GM12864 (cell line): ENCODE measurements at regions not wholly inside any gene's neighbourhood (a gene's known extent, or its start where the extent isn't known, plus 50 kb on each side); places are given as distances from the start of the nearest gene placed in this dataset.

Experiments used
- DNase-seq: peaks from one replicate; pipeline ENCODE4 v3.0.0-alpha.2; 2011; ENCODE audit warnings: low read depth
- H3K4me3 ChIP-seq: 2 replicates; pipeline ENCODE4 v1.5.1; 2011; ENCODE audit warnings: mild to moderate bottlenecking, low read depth, low read length, control low read depth
- TF ChIP-seq, protein P1 (sequence below): IDR thresholded peaks from 2 replicates; pipeline ENCODE4 v1.5.1; 2011; ENCODE audit warnings: low read depth, mild to moderate bottlenecking, moderate library complexity, low read length, control low read depth, inconsistent platforms; ENCODE audit errors: missing control alignments

DNA sequence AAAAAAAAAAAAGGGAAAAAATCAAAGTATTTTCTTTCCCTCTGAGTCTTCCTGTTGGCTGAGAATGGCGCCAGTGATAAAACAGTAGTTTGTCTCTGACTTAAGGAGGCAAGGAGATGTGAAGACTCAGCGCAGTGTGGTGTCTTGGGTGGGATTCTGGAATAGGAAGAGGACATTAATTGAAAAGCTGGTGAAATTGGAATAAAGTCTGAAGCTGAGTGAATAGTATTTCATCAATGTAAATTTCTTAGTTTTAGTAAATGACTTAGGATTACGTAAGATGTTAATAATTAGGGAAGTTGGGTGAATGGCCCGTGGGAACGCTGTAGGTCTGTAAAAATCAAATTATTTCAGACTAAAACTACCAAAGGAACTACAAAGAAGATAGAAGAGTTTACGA lies 122.8 kb upstream of the ZNF217 start:
- H3K4me3 ChIP-seq: no peak overlapping the region
- no peak for DNase-seq
- TF ChIP-seq, protein P1, sequence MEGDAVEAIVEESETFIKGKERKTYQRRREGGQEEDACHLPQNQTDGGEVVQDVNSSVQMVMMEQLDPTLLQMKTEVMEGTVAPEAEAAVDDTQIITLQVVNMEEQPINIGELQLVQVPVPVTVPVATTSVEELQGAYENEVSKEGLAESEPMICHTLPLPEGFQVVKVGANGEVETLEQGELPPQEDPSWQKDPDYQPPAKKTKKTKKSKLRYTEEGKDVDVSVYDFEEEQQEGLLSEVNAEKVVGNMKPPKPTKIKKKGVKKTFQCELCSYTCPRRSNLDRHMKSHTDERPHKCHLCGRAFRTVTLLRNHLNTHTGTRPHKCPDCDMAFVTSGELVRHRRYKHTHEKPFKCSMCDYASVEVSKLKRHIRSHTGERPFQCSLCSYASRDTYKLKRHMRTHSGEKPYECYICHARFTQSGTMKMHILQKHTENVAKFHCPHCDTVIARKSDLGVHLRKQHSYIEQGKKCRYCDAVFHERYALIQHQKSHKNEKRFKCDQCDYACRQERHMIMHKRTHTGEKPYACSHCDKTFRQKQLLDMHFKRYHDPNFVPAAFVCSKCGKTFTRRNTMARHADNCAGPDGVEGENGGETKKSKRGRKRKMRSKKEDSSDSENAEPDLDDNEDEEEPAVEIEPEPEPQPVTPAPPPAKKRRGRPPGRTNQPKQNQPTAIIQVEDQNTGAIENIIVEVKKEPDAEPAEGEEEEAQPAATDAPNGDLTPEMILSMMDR: no peak

DNA sequence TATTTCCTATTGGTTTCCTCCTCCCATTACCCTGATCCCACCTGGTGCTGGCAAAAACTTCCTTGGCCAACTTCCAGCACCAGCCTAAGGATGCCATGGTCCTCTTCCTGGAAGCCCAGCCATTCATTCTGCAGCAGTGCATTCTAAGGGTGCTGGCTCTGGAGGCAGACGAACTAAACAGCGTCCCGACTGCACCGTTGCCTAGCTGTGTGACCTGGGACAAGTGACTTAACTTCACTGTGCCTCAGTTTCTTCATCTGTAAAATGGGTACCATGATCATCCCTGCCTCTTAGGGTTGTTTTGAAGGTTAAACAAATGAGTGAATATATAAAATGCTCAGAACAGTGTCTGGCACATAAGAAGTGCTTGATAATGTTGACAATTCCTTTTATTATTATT lies 120.9 kb upstream of the ZNF217 start:
- H3K4me3 ChIP-seq: no peak overlapping the region
- TF ChIP-seq, protein P1: no peak

DNA sequence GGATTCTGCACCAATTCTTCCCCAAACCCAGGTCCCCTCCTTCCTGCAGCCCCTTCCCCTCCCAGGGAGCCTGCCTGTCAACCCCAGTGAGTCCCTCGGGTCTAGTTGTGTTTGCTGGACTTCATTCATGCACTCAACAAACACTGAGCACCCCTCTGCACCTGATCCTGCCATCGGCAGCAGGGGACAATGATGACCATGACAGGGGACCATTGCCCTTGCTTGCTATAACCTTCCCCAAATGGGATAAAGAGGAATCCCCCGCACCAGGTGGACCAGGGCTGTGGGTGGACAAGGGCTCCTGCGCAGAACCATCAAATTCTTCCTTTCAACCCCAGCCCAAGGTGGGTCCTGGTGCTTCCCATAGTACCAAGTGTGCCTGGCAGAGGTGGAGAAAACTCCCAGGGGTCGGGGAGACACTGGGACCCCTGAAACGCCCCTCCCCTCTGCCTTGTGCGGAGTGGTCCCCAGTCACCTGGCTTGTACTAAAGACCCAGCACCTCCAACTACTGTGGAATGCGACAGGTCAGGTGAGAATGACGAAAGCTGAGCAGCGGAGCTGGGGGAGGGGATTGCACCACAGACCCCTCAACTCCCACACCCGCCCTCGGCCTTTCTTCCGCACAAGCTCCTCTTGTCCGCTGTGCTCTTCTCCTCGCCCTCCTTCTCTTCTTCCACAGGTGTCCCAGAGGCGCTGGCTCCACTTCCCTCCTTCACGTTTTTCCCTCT lies 119.9 kb upstream of the ZNF217 start:
- DNase-seq: no peak
- TF ChIP-seq, protein P1: no peak
- H3K4me3 ChIP-seq: no peak overlapping the region

More for the DNA sequence above, 120.9 kb upstream of the ZNF217 start:
- no peak for DNase-seq

DNA sequence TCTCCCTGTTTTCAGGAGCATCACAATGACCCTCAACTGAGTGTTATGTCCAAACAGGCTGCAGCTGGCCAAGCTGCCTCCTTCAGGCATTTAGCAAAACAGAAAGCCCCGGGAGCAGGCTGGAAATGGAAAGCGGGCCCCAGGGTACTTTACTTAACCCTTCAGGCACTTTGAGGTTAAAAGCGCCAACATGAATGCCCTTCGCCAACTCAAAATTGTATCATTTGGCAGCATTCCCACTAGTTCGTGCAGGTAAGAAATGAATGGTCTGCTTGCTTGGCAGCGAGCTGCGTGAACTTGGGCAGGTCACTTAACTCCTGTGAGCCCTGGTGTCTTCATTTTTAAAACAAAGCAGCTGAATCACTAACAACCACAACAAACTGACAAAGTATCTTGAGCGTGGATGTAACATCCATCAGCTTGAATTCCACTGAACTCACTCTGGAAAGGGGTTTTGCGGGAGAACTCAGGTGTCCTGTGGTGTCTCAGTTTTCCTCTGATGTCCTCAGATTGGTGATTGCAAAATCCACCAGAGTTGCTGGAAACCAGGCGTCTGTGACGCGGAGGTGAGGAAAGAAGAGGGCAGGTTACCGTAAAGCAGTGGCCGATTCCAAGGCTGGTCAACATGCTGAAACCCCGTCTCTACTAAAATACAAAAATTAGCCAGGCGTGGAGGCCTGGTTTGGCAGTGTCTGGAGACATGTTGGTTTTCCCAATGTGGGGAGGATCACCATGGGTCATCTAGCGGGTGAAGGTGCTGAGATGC lies 118.8 kb upstream of the ZNF217 start:
- no peak for DNase-seq
- no peak overlapping the region for H3K4me3 ChIP-seq
- TF ChIP-seq, protein P1: no peak

DNA sequence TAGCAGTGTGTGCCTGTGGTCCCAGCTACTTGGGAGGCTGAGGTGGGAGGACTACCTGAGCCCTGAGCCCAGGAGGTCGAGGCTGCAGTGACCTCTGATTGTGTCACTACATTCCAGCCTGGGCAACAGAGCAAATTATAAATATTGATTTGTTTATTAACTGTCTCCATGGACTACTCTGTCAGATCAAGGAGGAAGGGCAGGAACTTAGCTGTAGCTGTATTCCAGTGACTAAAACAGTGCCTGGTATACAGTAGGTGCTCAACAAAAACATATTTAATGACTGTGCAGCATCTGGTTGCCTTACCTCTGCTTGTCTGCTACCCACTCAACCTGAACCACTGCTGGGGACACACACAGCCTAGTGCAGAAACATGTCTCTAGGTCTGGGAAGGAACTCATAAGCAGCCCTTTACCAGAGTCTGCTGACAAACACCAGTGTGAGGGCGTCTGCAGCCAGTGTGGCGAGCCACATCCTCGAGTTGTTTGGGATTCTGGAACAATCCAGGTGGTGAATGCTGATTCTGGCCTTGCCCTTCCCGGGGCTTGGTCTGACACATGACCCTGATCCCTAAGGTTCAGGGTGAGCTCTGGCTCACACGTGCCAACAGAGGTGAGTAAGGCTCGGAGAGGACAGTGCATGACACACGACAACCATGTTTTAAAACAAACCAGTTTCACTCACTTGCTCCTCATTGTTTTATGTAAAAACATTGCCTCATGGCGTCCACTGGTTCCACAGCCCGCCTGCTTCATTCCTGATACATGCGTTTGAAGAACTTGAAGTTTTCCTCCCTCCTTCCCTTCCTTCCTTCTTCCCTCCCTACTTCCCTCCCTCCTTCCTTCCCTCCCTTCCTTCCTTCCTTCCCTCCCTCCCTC lies 117.9 kb upstream of the ZNF217 start:
- no peak for DNase-seq
- TF ChIP-seq, protein P1: no peak
- H3K4me3 ChIP-seq: no peak overlapping the region

DNA sequence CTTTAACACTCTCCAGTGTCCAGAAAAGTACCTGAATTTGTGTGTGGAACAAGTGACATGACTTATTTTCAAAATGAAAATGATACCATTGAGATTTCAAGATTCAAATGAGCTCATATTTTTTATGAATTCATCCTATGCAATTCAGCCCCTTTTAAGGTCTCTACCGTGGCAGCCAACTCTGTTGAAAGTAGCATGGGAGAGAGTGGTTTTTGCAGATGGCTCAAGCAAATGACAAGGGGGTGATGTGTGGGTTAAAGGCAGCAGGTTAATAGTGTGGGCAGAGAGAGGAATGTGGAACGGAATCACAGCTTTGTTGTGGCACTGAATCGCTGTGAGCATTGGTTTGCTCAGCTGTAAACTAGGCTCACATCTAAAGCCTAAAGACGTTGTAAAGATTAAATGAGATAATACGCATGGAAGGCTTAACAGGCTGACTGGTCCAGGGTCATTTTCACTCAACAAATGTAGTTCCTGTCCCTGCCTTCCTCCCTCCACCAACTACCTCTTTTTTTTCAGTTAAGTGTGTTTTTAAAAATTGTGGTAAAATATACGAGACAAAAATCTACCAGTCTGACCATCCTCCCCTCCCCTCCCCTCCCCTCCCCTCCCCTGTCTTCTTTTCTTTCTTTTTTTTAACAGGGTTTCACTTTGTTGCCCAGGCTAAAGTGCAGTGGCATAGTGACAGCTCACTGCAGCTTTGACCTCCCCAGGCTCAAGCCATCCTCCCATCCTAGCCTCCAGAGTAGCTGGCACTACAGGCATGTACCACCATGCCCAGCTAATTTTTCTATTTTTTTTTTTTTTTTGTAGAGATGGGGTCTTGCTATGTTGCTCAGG lies 114.7 kb upstream of the ZNF217 start:
- DNase-seq: peak; percentile 61

More for the DNA sequence above, 114.7 kb upstream of the ZNF217 start:
- peak overlapping the region; percentile 30 for H3K4me3 ChIP-seq
- TF ChIP-seq, protein P1: no peak
